ENCODE measurements at regions not wholly inside any gene's neighbourhood (a gene's known extent, or its start where the extent isn't known, plus 50 kb on each side); places are given as distances from the start of the nearest gene placed in this dataset.

DNA sequence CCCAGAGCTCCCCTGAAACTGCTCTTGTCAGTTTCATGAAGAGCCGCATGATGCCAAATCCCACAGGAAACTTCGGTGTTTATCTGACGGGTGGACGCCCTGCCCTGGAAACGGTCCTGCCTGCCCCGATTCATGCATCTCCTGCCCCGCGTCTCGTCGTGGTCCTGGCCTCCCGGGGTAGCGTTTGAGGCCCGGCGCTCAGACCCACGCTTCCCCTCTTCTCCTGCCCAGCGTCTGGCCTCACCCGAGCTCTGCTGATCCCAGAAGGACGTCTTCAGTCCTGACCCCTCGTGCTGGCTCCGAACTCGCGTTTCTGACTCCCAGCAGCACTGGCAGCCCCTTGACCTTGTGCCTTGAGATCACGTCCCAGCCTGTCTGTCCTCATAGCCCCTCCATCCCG lies 180.5 kb downstream of the TMEM18 start:
- no peaks in the 10 kb centered on the region for H3K79me1 ChIP-seq (ENCODE audit: low read depth, low read length)
- H3K18ac ChIP-seq (ENCODE audit: extremely low read depth, low read length), result peak overlapping the region; percentile 32; the same call in 1 of the 2 replicates
- H3K36me3 ChIP-seq (ENCODE audit: control insufficient read depth in 2 of 4, insufficient read depth in 4 of 4, low read length in 3 of 4), result no peaks in the 10 kb centered on the region
- no peak overlapping the region for H4K91ac ChIP-seq (replicated peaks; ENCODE audit: insufficient read length, low read length)
- H2BK20ac ChIP-seq (ENCODE audit: low read length), result no peak overlapping the region
- FAIRE-seq (no peak), DNase-seq (ENCODE audit: low read depth in 1 of 2, low spot score in 2 of 2) (peak in 1 of 2 experiments; percentile 39)
- H3K27me3 ChIP-seq (replicated peaks in 1 of 4; ENCODE audit: control insufficient read depth in 3 of 4, extremely low read depth in 1 of 4, insufficient read depth in 3 of 4, low read length in 3 of 4), result no peaks in the 10 kb centered on the region
- no peak overlapping the region for H3K4me3 ChIP-seq (ENCODE audit: extremely low read depth in 1 of 4, insufficient read depth in 2 of 4, low read depth in 3 of 4, low read length in 4 of 4)
- H4K8ac ChIP-seq (ENCODE audit: extremely low read depth, insufficient read depth, low read length), result no peak overlapping the region; the same call in 1 of the 2 replicates
- no peak overlapping the region for H3K9ac ChIP-seq (replicated peaks in 1 of 4; ENCODE audit: extremely low read depth in 1 of 4, low read depth in 3 of 4, low read length in 3 of 4)
- no peak overlapping the region for H2BK15ac ChIP-seq (ENCODE audit: low read length)
- WGBS, 2 experiments (ENCODE audit: extremely low coverage in 1 of 2, insufficient coverage in 1 of 2, insufficient read length in 1 of 2, insufficient replicate concordance in 2 of 2, low coverage in 1 of 2, low lambda C conversion rate in 2 of 2, missing lambda C conversion rate in 1 of 2), result 94% methylated on average over 18 of the region's 24 CpGs; no CpG with 5 or more reads in 1 of the 2 experiments
- CTCF ChIA-PET (ENCODE audit: partially characterized antibody), result interaction anchor here (0.8 kb wide), 1 partner anchor 97 kb away, joined by 4 read pairs; no protein-coding TSS in a partner anchor
- no peak overlapping the region for H3K14ac ChIP-seq (ENCODE audit: insufficient read length)
- H3K4me2 ChIP-seq (ENCODE audit: insufficient read depth in 1 of 2, low read depth in 2 of 2, low read length in 2 of 2), result no peak overlapping the region
- POLR2A ChIA-PET (ENCODE audit: partially characterized antibody), result no interaction called here
- H3K23ac ChIP-seq (ENCODE audit: insufficient read length), result no peak overlapping the region
- H2BK12ac ChIP-seq (ENCODE audit: low read depth, low read length), result no peak overlapping the region
- H3K27ac ChIP-seq (ENCODE audit: low read depth, low read length), result no peak overlapping the region
- H2BK120ac ChIP-seq (replicated peaks; ENCODE audit: low read depth, low read length), result no peak overlapping the region
- H3K23me2 ChIP-seq (ENCODE audit: low read depth, low read length), result no peaks in the 10 kb centered on the region
- no peak overlapping the region for H2BK5ac ChIP-seq (ENCODE audit: low read depth, low read length)
- H4K20me1 ChIP-seq (replicated peaks in 1 of 2; ENCODE audit: control insufficient read depth in 1 of 2, insufficient read depth in 2 of 2, low read length in 2 of 2), result no peaks in the 10 kb centered on the region
- no peak overlapping the region for H2AFZ ChIP-seq (ENCODE audit: low read length)
- H3K79me2 ChIP-seq (ENCODE audit: control insufficient read depth in 1 of 2, insufficient read depth in 2 of 2, low read length in 2 of 2), result no peaks in the 10 kb centered on the region
- H4K5ac ChIP-seq (ENCODE audit: insufficient read length, low read depth, low read length), result no peak overlapping the region
- no peaks in the 10 kb centered on the region for H3K9me3 ChIP-seq (ENCODE audit: insufficient read depth in 2 of 2, low read depth in 1 of 2, low read length in 1 of 2)
- H2AK5ac ChIP-seq (ENCODE audit: low read depth, low read length), result no peak overlapping the region
- no peaks in the 10 kb centered on the region for H3K4me1 ChIP-seq (replicated peaks in 1 of 4; ENCODE audit: control insufficient read depth in 3 of 4, insufficient read depth in 4 of 4, low read length in 3 of 4)
- H3K56ac ChIP-seq (replicated peaks; ENCODE audit: insufficient read length, low read depth, low read length), result no peak overlapping the region
- no peak overlapping the region for H3K4ac ChIP-seq (replicated peaks; ENCODE audit: insufficient read length, low read depth, low read length)
- no peak for TF ChIP-seq RXRA (IDR thresholded peaks at IDR 0.05; ENCODE audit: insufficient read depth, low read depth, low read length)
- no peak for TF ChIP-seq HDAC6 (IDR thresholded peaks at IDR 0.05; ENCODE audit: low read depth, low read length)
- TF ChIP-seq CEBPB (IDR thresholded peaks at IDR 0.05; ENCODE audit: low read depth, low read length), result no peak
- TF ChIP-seq JUND (IDR thresholded peaks at IDR 0.05; ENCODE audit: low read length), result no peak
- TF ChIP-seq CBX5 (IDR thresholded peaks at IDR 0.05; ENCODE audit: low read depth, low read length), result no peak
- TF ChIP-seq EZH2 (IDR thresholded peaks at IDR 0.05; ENCODE audit: low read depth, low read length, severe bottlenecking), result no peak
- TF ChIP-seq POLR2A (IDR thresholded peaks at IDR 0.05; ENCODE audit: control extremely low read depth in 1 of 2, low read depth in 2 of 2, low read length in 2 of 2), result no peak
- TF ChIP-seq EGR1 (IDR thresholded peaks at IDR 0.05; ENCODE audit: borderline replicate concordance, low read depth, low read length), result no peak
- TF ChIP-seq SP1 (IDR thresholded peaks at IDR 0.05; ENCODE audit: low read depth, low read length), result no peak
- no peak for TF ChIP-seq CTCF (IDR thresholded peaks at IDR 0.05; ENCODE audit: control extremely low read depth in 1 of 3, insufficient read depth in 1 of 3, low read depth in 1 of 3, low read length in 3 of 3)
- TF ChIP-seq PHF8 (conservative IDR thresholded peaks at IDR 0.05; ENCODE audit: low read depth, low read length), result no peak
